B cell (primary cell): ENCODE measurements at regions not wholly inside any gene's neighbourhood (a gene's known extent, or its start where the extent isn't known, plus 50 kb on each side); places are given as distances from the start of the nearest gene placed in this dataset.

Source experiments
- ATAC-seq: fragments of 200-7000 bp; cut with Tn5 transposase; one replicate; pipeline ENCODE4 v1.10.0; 2021; ENCODE audit warnings: low read depth, mild to moderate bottlenecking, moderate number of reproducible peaks, moderate library complexity
- CTCF ChIA-PET: fragments of 350-600 bp; sonication (Branson Sonifier 250); formaldehyde crosslinking; loops from one replicate; lab custom pipeline; 2021; ENCODE audit warnings: antibody characterized with exemption, inconsistent platforms; lab: Charles Lee
- POLR2A ChIA-PET: fragments of 350-600 bp; sonication (Branson Sonifier 250); formaldehyde crosslinking; loops from one replicate; lab custom pipeline; 2021; ENCODE audit warnings: antibody characterized with exemption; lab: Charles Lee
- DNase-seq: peaks from one replicate; pipeline ENCODE4 v3.0.0; 2013
- H2AFZ ChIP-seq: 2 replicates; pipeline ENCODE4 v1.6.1; 2012; ENCODE audit warnings: mild to moderate bottlenecking, low read depth, low read length; ENCODE audit not compliant: insufficient read depth, poor library complexity, severe bottlenecking
- H3K27ac ChIP-seq, 2 donors: 1 replicate in 1 of 2; 2 replicates in 1 of 2; pipeline ENCODE4 v1.5.1; 2012 to 2013; ENCODE audit warnings: low read length in 2 of 2, mild to moderate bottlenecking in 2 of 2, moderate library complexity in 1 of 2
- H3K27me3 ChIP-seq, 4 experiments: fragments of 200-600 bp in 1 of 4; sonication (generic) in 1 of 4; replicated peaks in 1 of 4; 1 replicate in 2 of 4; 2 replicates in 2 of 4; pipeline versions ENCODE4 v1.6.1 to v1.7.0; 2013 to 2016; ENCODE audit warnings: low read length in 3 of 4, mild to moderate bottlenecking in 2 of 4, mixed read lengths in 1 of 4, moderate library complexity in 1 of 4; ENCODE audit not compliant: insufficient read depth in 4 of 4, control insufficient read depth in 3 of 4; ENCODE audit errors: control extremely low read depth in 1 of 4
- H3K36me3 ChIP-seq, 2 experiments: replicated peaks in 1 of 2; 1 replicate in 1 of 2; 2 replicates in 1 of 2; pipeline versions ENCODE4 v1.6.1 to v1.7.1; 2013; ENCODE audit warnings: low read length in 1 of 2; ENCODE audit not compliant: insufficient read depth in 2 of 2, control insufficient read depth in 1 of 2; ENCODE audit errors: control extremely low read depth in 1 of 2, extremely low read depth in 1 of 2
- H3K4me1 ChIP-seq, 2 donors: fragments of 200-600 bp in 1 of 2; sonication (generic) in 1 of 2; 1 replicate in 1 of 2; 2 replicates in 1 of 2; pipeline versions ENCODE4 v1.5.1 to v1.6.1; 2013 to 2017; ENCODE audit warnings: low read length in 2 of 2; ENCODE audit not compliant: control insufficient read depth in 2 of 2, insufficient read depth in 2 of 2
- H3K4me2 ChIP-seq: replicated peaks from 2 replicates; pipeline ENCODE3; 2012; ENCODE audit warnings: mild to moderate bottlenecking, low read depth, low read length; ENCODE audit not compliant: poor library complexity, severe bottlenecking
- H3K4me3 ChIP-seq, 5 experiments: fragments of 200-600 bp in 1 of 5; sonication (generic) in 1 of 5; 1 replicate in 3 of 5; 2 replicates in 2 of 5; pipeline versions ENCODE4 v1.5.1 to v1.7.0; 2011 to 2016; ENCODE audit warnings: low read length in 4 of 5, mild to moderate bottlenecking in 4 of 5, low read depth in 2 of 5, control low read depth in 1 of 5, moderate library complexity in 1 of 5; ENCODE audit not compliant: insufficient read depth in 1 of 5; ENCODE audit errors: control extremely low read depth in 1 of 5, extremely low read depth in 1 of 5
- H3K79me2 ChIP-seq: fragments of 200-600 bp; sonication (generic); one replicate; pipeline ENCODE4 v1.6.0; 2016; ENCODE audit warnings: low read length; ENCODE audit not compliant: control insufficient read depth, insufficient read depth
- H3K9ac ChIP-seq: fragments of 200-600 bp; sonication (generic); 2 replicates; pipeline ENCODE4 v1.6.1; 2017; ENCODE audit warnings: mild to moderate bottlenecking, low read length, moderate library complexity
- H3K9me3 ChIP-seq, 3 donors: one replicate each; pipeline versions ENCODE4 v1.6.1 to v1.7.1; 2013; ENCODE audit warnings: low read length in 2 of 3; ENCODE audit not compliant: control insufficient read depth in 2 of 3, insufficient read depth in 1 of 3; ENCODE audit errors: control extremely low read depth in 1 of 3
- H4K20me1 ChIP-seq: 2 replicates; pipeline ENCODE4 v1.6.0; 2012; ENCODE audit warnings: mild to moderate bottlenecking, low read length; ENCODE audit not compliant: insufficient read depth, control insufficient read depth, poor library complexity, severe bottlenecking
- H3K27ac Mint-ChIP-seq: one replicate; pipeline ENCODE4 v1.8.0; 2021; ENCODE audit warnings: mixed read lengths
- H3K27me3 Mint-ChIP-seq: one replicate; pipeline ENCODE4 v1.8.0; 2021; ENCODE audit warnings: mixed read lengths
- H3K4me1 Mint-ChIP-seq: one replicate; pipeline ENCODE4 v1.8.0; 2021; ENCODE audit warnings: mixed read lengths
- H3K4me3 Mint-ChIP-seq: one replicate; pipeline ENCODE4 v1.8.0; 2021; ENCODE audit warnings: mixed read lengths
- H3K9me3 Mint-ChIP-seq: one replicate; pipeline ENCODE4 v1.8.0; 2022; ENCODE audit warnings: mixed read lengths; ENCODE audit not compliant: insufficient read depth
- EZH2 ChIP-seq: IDR thresholded peaks from 2 replicates; pipeline ENCODE4 v1.6.1; 2012; ENCODE audit warnings: borderline replicate concordance, low read depth, mild to moderate bottlenecking, moderate library complexity, low read length; ENCODE audit not compliant: insufficient read depth, poor library complexity, severe bottlenecking
- WGBS: methylation state at CpG from one replicate; pipeline ENCODE4 v1.1.5; 2013; ENCODE audit warnings: missing lambda C conversion rate; ENCODE audit not compliant: insufficient coverage; 5-methylcytosine and 5-hydroxymethylcytosine counted together
- intact Hi-C: fragments of 100-400 bp; cut with micrococcal nuclease; formaldehyde crosslinking; loops from one replicate; pipeline ENCODE4 v1.10.0; 2022
- TF ChIP-seq, protein P1 (sequence below): fragments of 200-600 bp; IDR thresholded peaks from one replicate; pipeline ENCODE4 v1.8.0; 2022; ENCODE audit warnings: antibody characterized with exemption, mild to moderate bottlenecking

DNA sequence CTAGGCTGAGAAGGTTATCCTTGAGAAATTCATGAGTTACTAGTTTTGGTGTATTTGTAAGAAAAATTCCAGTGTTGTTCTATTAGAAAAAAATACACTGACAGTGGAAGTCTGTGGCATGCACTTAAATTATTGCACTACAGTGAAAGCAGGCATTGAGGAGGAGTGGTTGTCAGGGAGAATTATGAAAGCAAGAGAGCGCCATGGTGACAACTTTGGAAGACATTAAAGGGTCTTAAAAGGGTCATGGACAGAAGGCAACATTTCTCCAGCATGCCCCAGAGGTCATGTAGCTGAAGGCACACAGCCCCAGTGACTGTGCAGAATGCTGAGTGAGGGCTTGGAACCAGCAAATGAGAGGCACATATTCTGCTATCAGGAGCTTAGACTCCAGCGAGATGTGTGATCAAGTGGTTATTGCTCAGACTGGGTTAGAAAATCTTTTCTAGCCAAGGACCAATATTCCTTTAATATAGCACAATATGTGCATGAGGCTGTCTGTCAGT is 292.7 kb downstream of the OLFM4 start:
- Histone ChIP-seq H3K27ac (no peak overlapping the region), H3K36me3 (no peaks in the 10 kb centered on the region), H3K79me2 (no peaks in the 10 kb centered on the region), H3K4me1 (no peaks in the 10 kb centered on the region), H3K9ac (no peak overlapping the region), H3K9me3 (no peaks in the 10 kb centered on the region), H3K4me2 (no peak overlapping the region), H2AFZ (no peak overlapping the region), H3K4me3 (no peak overlapping the region), H4K20me1 (no peaks in the 10 kb centered on the region), H3K27me3 (no peaks in the 10 kb centered on the region)
- ChIA-PET POLR2A (no interaction called here), CTCF (no interaction called here)
- intact Hi-C loops: no loop called here
- Mint-ChIP-seq H3K27ac (no peak overlapping the region), H3K4me3 (no peak overlapping the region), H3K9me3 (peaks cover 4% of the 10 kb centered on the region), H3K4me1 (no peaks in the 10 kb centered on the region), H3K27me3 (no peaks in the 10 kb centered on the region)
- ATAC-seq: no peak
- DNase-seq: no peak
- WGBS: 88% methylated on average over 1 of the region's 2 CpGs
- no peak for TF ChIP-seq EZH2
- TF ChIP-seq, protein P1, sequence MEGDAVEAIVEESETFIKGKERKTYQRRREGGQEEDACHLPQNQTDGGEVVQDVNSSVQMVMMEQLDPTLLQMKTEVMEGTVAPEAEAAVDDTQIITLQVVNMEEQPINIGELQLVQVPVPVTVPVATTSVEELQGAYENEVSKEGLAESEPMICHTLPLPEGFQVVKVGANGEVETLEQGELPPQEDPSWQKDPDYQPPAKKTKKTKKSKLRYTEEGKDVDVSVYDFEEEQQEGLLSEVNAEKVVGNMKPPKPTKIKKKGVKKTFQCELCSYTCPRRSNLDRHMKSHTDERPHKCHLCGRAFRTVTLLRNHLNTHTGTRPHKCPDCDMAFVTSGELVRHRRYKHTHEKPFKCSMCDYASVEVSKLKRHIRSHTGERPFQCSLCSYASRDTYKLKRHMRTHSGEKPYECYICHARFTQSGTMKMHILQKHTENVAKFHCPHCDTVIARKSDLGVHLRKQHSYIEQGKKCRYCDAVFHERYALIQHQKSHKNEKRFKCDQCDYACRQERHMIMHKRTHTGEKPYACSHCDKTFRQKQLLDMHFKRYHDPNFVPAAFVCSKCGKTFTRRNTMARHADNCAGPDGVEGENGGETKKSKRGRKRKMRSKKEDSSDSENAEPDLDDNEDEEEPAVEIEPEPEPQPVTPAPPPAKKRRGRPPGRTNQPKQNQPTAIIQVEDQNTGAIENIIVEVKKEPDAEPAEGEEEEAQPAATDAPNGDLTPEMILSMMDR: no peak

DNA sequence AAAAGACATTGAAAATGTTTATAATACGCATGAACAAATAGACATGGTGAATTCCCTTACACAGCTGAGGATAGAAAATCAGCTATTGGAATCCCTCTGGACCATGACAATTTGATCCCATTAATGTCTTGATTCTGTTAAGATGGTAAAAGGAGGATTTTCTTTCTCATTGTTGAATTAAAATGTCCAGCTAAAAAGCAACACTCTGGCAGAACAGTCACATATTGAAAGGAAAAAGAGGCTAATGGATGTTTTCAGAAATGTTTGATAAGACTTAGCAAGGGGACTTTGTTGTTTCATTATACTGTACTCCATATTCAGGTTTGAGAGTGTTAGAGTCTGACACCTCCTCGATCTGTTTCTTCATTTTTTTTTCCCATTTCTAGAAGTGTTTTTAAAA is 296.0 kb downstream of the OLFM4 start:
- Mint-ChIP-seq H3K27me3 (no peaks in the 10 kb centered on the region), H3K4me1 (no peaks in the 10 kb centered on the region), H3K4me3 (no peak overlapping the region), H3K9me3 (peaks cover 4% of the 10 kb centered on the region), H3K27ac (no peak overlapping the region)
- Histone ChIP-seq H3K27me3 (no peaks in the 10 kb centered on the region), H3K9me3 (no peaks in the 10 kb centered on the region), H3K9ac (no peak overlapping the region), H3K4me2 (no peak overlapping the region), H3K4me1 (no peaks in the 10 kb centered on the region), H2AFZ (no peak overlapping the region), H4K20me1 (no peaks in the 10 kb centered on the region), H3K27ac (no peak overlapping the region), H3K4me3 (no peak overlapping the region), H3K36me3 (no peaks in the 10 kb centered on the region), H3K79me2 (no peaks in the 10 kb centered on the region)
- POLR2A ChIA-PET: no interaction called here
- no CpG with 5 or more reads among the region's 2 CpGs for WGBS
- TF ChIP-seq, protein P1: no peak
- no peak for TF ChIP-seq EZH2
- intact Hi-C loops: no loop called here
- DNase-seq (no peak), ATAC-seq (no peak)
- CTCF ChIA-PET: no interaction called here
